Stomach (tissue), 8 donors: ENCODE measurements at regions not wholly inside any gene's neighbourhood (a gene's known extent, or its start where the extent isn't known, plus 50 kb on each side); places are given as distances from the start of the nearest gene placed in this dataset.

Experiments
- DNase-seq, 2 donors: peaks; one replicate each; pipeline versions ENCODE4 v3.0.0 to v3.0.0-alpha.2; 2013 to 2019
- H3K27ac ChIP-seq, 5 donors: fragments of 200-600 bp in 4 of 5; sonication (generic) in 4 of 5; one replicate each; pipeline ENCODE4 v1.5.1; 2013 to 2019; ENCODE audit warnings: mild to moderate bottlenecking in 1 of 5, moderate library complexity in 1 of 5
- H3K27me3 ChIP-seq, 3 donors: fragments of 200-600 bp; sonication (generic); one replicate each; pipeline ENCODE4 v1.5.1; 2017 to 2019; ENCODE audit warnings: mixed run types in 1 of 3
- H3K36me3 ChIP-seq, 4 donors: fragments of 200-600 bp; sonication (generic); 1 replicate in 3 of 4; 2 replicates in 1 of 4; pipeline ENCODE4 v1.5.1; 2016 to 2019
- H3K4me1 ChIP-seq, 4 donors: fragments of 200-600 bp; sonication (generic); one replicate each; pipeline ENCODE4 v1.5.1; 2016 to 2019
- H3K4me3 ChIP-seq, 4 donors: fragments of 200-600 bp; sonication (generic) in 3 of 4; one replicate each; pipeline ENCODE4 v1.5.1; 2016 to 2019; ENCODE audit warnings: mild to moderate bottlenecking in 1 of 4
- H3K9me3 ChIP-seq, 4 donors: fragments of 200-600 bp; sonication (generic); one replicate each; pipeline ENCODE4 v1.5.1; 2016 to 2019
- CTCF ChIP-seq, 7 experiments: fragments of 450-650 bp in 4 of 7; fragments of 200-600 bp in 3 of 7; sonication (generic) in 3 of 7; IDR thresholded peaks; one replicate each; pipeline ENCODE4 v1.5.1; 2016 to 2019; ENCODE audit warnings: antibody characterized with exemption in 7 of 7, control low read depth in 2 of 7, mild to moderate bottlenecking in 1 of 7
- EP300 ChIP-seq: sonication (generic); formaldehyde crosslinking; IDR thresholded peaks from one replicate; pipeline ENCODE4 v1.6.1; 2017; ENCODE audit warnings: antibody characterized with exemption
- POLR2A ChIP-seq, 4 donors: fragments of 450-650 bp; IDR thresholded peaks; one replicate each; pipeline ENCODE4 v1.6.1; 2016; ENCODE audit warnings: antibody characterized with exemption in 4 of 4, control low read depth in 2 of 4, mild to moderate bottlenecking in 1 of 4, moderate library complexity in 1 of 4
- POLR2AphosphoS5 ChIP-seq, 3 donors: sonication (generic); formaldehyde crosslinking; IDR thresholded peaks; one replicate each; pipeline ENCODE4 v1.6.1; 2016; ENCODE audit warnings: antibody characterized with exemption in 3 of 3
- WGBS, 5 donors: extraction: QIAGEN DNeasy Blood & Tissue Kit in 3 of 5; methylation state at CpG; one replicate each; pipeline versions ENCODE4 v1.1.5 to v1.1.7; 2013 to 2018; 5-methylcytosine and 5-hydroxymethylcytosine counted together
- intact Hi-C: fragments of 100-400 bp; cut with DNase I; formaldehyde crosslinking; loops from one replicate; pipeline ENCODE4 v1.15.1; 2023; ENCODE audit warnings: low total_unique reads
- donor health status: healthy with polysubstance abuse.
- donor health status: Bipolar disorder and iron deficiency.
- donor health status: healthy.

GRCh38 chr11:116507016-116507415 is 265.8 kb downstream of the BUD13 start:
- intact Hi-C loops = no loop called here
- no peaks in the 10 kb centered on the region for H3K9me3 ChIP-seq
- no peak for TF ChIP-seq POLR2A (IDR thresholded peaks at IDR 0.05)
- TF ChIP-seq CTCF (IDR thresholded peaks at IDR 0.05) = no peak
- TF ChIP-seq POLR2AphosphoS5 (IDR thresholded peaks at IDR 0.05) = no peak
- TF ChIP-seq EP300 = no peak

GRCh38 chr11:116506263-116506825 is 266.4 kb downstream of the BUD13 start:
- DNase-seq = peak in 1 of 2 donors; percentile 13

More at GRCh38 chr11:116507016-116507415, 265.8 kb downstream of the BUD13 start:
- no peak for DNase-seq
- Histone ChIP-seq H3K4me1 (no peaks in the 10 kb centered on the region), H3K4me3 (no peak overlapping the region), H3K27me3 (peaks cover 0 to 94% (median 38%) of the 10 kb centered on the region in 3 donors), H3K36me3 (no peaks in the 10 kb centered on the region), H3K27ac (no peak overlapping the region)
- WGBS, 5 donors = 58 to 76% (median 64%) methylated on average over 4 of the region's 4 CpGs

GRCh38 chr11:116505298-116506262 is 267.2 kb downstream of the BUD13 start:
- intact Hi-C loops = no loop called here
- no peak for TF ChIP-seq POLR2AphosphoS5 (IDR thresholded peaks at IDR 0.05)
- no peak for TF ChIP-seq EP300
- no peak for TF ChIP-seq POLR2A (IDR thresholded peaks at IDR 0.05)
- no peak for TF ChIP-seq CTCF (IDR thresholded peaks at IDR 0.05)
- H3K27me3 ChIP-seq = peaks cover 0 to 95% (median 48%) of the 10 kb centered on the region in 3 donors
- no peak overlapping the region for H3K27ac ChIP-seq
- H3K9me3 ChIP-seq = no peaks in the 10 kb centered on the region
- WGBS, 5 donors = 48 to 51% (median 48%) methylated on average over 12 of the region's 12 CpGs
- peaks cover 0 to 7% (median 3%) of the 10 kb centered on the region in 4 donors for H3K4me1 ChIP-seq
- peak in 1 of 2 donors; percentile 40 for DNase-seq
- H3K4me3 ChIP-seq = no peak overlapping the region
- H3K36me3 ChIP-seq = no peaks in the 10 kb centered on the region

More at GRCh38 chr11:116506263-116506825, 266.4 kb downstream of the BUD13 start:
- WGBS, 5 donors = 61 to 79% (median 68%) methylated on average over 5 to 6 of the region's 6 CpGs
- no peak for TF ChIP-seq CTCF (IDR thresholded peaks at IDR 0.05)
- TF ChIP-seq POLR2A (IDR thresholded peaks at IDR 0.05) = no peak
- no peak for TF ChIP-seq POLR2AphosphoS5 (IDR thresholded peaks at IDR 0.05)
- no peak for TF ChIP-seq EP300
- H3K27ac ChIP-seq = no peak overlapping the region
- H3K9me3 ChIP-seq = no peaks in the 10 kb centered on the region
- intact Hi-C loops = no loop called here
- no peaks in the 10 kb centered on the region for H3K4me1 ChIP-seq
- peaks cover 0 to 95% (median 41%) of the 10 kb centered on the region in 3 donors for H3K27me3 ChIP-seq
- no peak overlapping the region for H3K4me3 ChIP-seq
- H3K36me3 ChIP-seq = no peaks in the 10 kb centered on the region

- Histone ChIP-seq H3K4me3 (no peak overlapping the region), H3K27me3 (peaks cover 6 to 95% (median 57%) of the 10 kb centered on the region in 3 donors), H3K36me3 (no peaks in the 10 kb centered on the region), H3K4me1 (peaks cover 0 to 12% (median 4%) of the 10 kb centered on the region in 4 donors), H3K27ac (no peak overlapping the region), H3K9me3 (no peaks in the 10 kb centered on the region)
- DNase-seq = no peak
- TF ChIP-seq POLR2AphosphoS5 (IDR thresholded peaks at IDR 0.05) = no peak
- TF ChIP-seq EP300 = no peak
- intact Hi-C loops = no loop called here
- WGBS, 5 donors = 52 to 65% (median 61%) methylated on average over 12 to 15 of the region's 15 CpGs
These were observed 268.1 kb downstream of the BUD13 start for GRCh38 chr11:116504541-116505297.
